ENCODE measurements at regions not wholly inside any gene's neighbourhood (a gene's known extent, or its start where the extent isn't known, plus 50 kb on each side); places are given as distances from the start of the nearest gene placed in this dataset.

GRCh38 chr13:80716610-80717081, 375.7 kb upstream of the SPRY2 start:
- TF ChIP-seq CTCF (conservative IDR thresholded peaks at IDR 0.05; ENCODE audit: low read length) (no peak), EZH2phosphoT487 (IDR thresholded peaks at IDR 0.05; ENCODE audit: borderline replicate concordance, low read depth, low read length) (no peak)
